Neural cell (in vitro differentiated cells): ENCODE measurements at regions not wholly inside any gene's neighbourhood (a gene's known extent, or its start where the extent isn't known, plus 50 kb on each side); places are given as distances from the start of the nearest gene placed in this dataset.
"Not testable (repeated sequence)": the region's sequence is repeated elsewhere in the genome, so short reads cannot be mapped to it uniquely, and the experiment has no call there.

Source experiments
- H2AFZ ChIP-seq: fragments of 200-600, 300-800 bp; sonication (generic), shearing (Covaris generic); 2 replicates; pipeline ENCODE4 v1.6.0; 2014; ENCODE audit warnings: low read depth, mild to moderate bottlenecking, antibody characterized with exemption, low read length, moderate library complexity
- H3F3A ChIP-seq: fragments of 200-600 bp; shearing (Covaris generic); 2 replicates; pipeline ENCODE4 v1.6.1; 2016; ENCODE audit warnings: mild to moderate bottlenecking, moderate library complexity, mixed read lengths, antibody characterized with exemption, low read length; ENCODE audit not compliant: insufficient read depth, poor library complexity, severe bottlenecking
- H3K27ac ChIP-seq: fragments of 200-600, 300-800 bp; sonication (generic), shearing (Covaris generic); 2 replicates; pipeline ENCODE4 v1.5.1; 2014; ENCODE audit warnings: mild to moderate bottlenecking, low read length, moderate library complexity
- H3K27me3 ChIP-seq: fragments of 300-800, 200-600 bp; sonication (generic), shearing (Covaris generic); 2 replicates; pipeline ENCODE4 v1.6.0; 2014; ENCODE audit warnings: mild to moderate bottlenecking, low read depth, low read length, moderate library complexity; ENCODE audit not compliant: insufficient read depth
- H3K36me3 ChIP-seq: fragments of 300-800, 200-600 bp; sonication (generic), shearing (Covaris generic); 2 replicates; pipeline ENCODE4 v1.5.1; 2014; ENCODE audit warnings: mild to moderate bottlenecking, antibody characterized with exemption, low read length, moderate library complexity; ENCODE audit not compliant: insufficient read depth
- H3K4me2 ChIP-seq: fragments of 300-800, 200-600 bp; sonication (generic), shearing (Covaris generic); 2 replicates; pipeline ENCODE4 v1.6.0; 2014; ENCODE audit warnings: mild to moderate bottlenecking, low read length
- H3K4me3 ChIP-seq: fragments of 300-800, 200-600 bp; sonication (generic), shearing (Covaris generic); 2 replicates; pipeline ENCODE4 v1.5.1; 2014; ENCODE audit warnings: mild to moderate bottlenecking, low read length, moderate library complexity
- H3K79me2 ChIP-seq: fragments of 200-600 bp; shearing (Covaris generic); replicated peaks from 2 replicates; pipeline ENCODE4 v1.6.0; 2014; ENCODE audit warnings: mild to moderate bottlenecking, low read length, moderate library complexity; ENCODE audit not compliant: insufficient read depth
- H3K9ac ChIP-seq: fragments of 300-800, 200-600 bp; sonication (generic), shearing (Covaris generic); 2 replicates; pipeline ENCODE4 v1.6.1; 2016; ENCODE audit warnings: mild to moderate bottlenecking, low read length, mixed read lengths
- H3K9me2 ChIP-seq: fragments of 200-600 bp; shearing (Covaris generic); 2 replicates; pipeline ENCODE4 v1.6.1; 2016; ENCODE audit warnings: mild to moderate bottlenecking, low read length, mixed read lengths; ENCODE audit not compliant: insufficient read depth
- H3K9me3 ChIP-seq: fragments of 200-600, 300-800 bp; sonication (generic), shearing (Covaris generic); 2 replicates; pipeline ENCODE4 v1.6.1; 2016; ENCODE audit warnings: mild to moderate bottlenecking, mixed run types, low read length, moderate library complexity, mixed read lengths
- H4K20me1 ChIP-seq: fragments of 200-600 bp; shearing (Covaris generic); 2 replicates; pipeline ENCODE4 v1.6.1; 2016; ENCODE audit warnings: mild to moderate bottlenecking, mixed run types; ENCODE audit not compliant: insufficient read depth
- EP300 ChIP-seq: fragments of 450-650 bp; conservative IDR thresholded peaks from 2 replicates; pipeline ENCODE4 v1.6.1; 2014; ENCODE audit warnings: antibody characterized with exemption, mild to moderate bottlenecking, moderate library complexity; ENCODE audit not compliant: poor library complexity, severe bottlenecking
- EZH2 ChIP-seq: fragments of 200-600, 300-800 bp; shearing (Covaris generic), sonication (generic); IDR thresholded peaks from 2 replicates; pipeline ENCODE4 v1.6.1; 2014; ENCODE audit warnings: antibody characterized with exemption, low read length, borderline replicate concordance, mild to moderate bottlenecking; ENCODE audit not compliant: insufficient read depth, poor library complexity, severe bottlenecking
- MXI1 ChIP-seq: fragments of 450-650 bp; conservative IDR thresholded peaks from 2 replicates; pipeline ENCODE4 v1.6.1; 2014; ENCODE audit warnings: antibody characterized with exemption, mild to moderate bottlenecking; ENCODE audit not compliant: poor library complexity, severe bottlenecking
- POLR2AphosphoS5 ChIP-seq: IDR thresholded peaks from 2 replicates; pipeline ENCODE4 v1.6.1; 2012
- RAD21 ChIP-seq: fragments of 450-650 bp; conservative IDR thresholded peaks from 2 replicates; pipeline ENCODE4 v1.6.1; 2014; ENCODE audit warnings: antibody characterized with exemption, mild to moderate bottlenecking, moderate library complexity
- SMC3 ChIP-seq: fragments of 450-650 bp; conservative IDR thresholded peaks from 2 replicates; pipeline ENCODE4 v1.6.1; 2014; ENCODE audit warnings: antibody characterized with exemption, mild to moderate bottlenecking, moderate library complexity; ENCODE audit not compliant: poor library complexity
- TAF1 ChIP-seq: IDR thresholded peaks from 2 replicates; pipeline ENCODE4 v1.6.1; 2012; ENCODE audit warnings: low read depth
- TF ChIP-seq, protein P1 (sequence below): IDR thresholded peaks from 2 replicates; pipeline ENCODE4 v1.6.1; 2012; ENCODE audit warnings: borderline replicate concordance
- TF ChIP-seq, protein P2 (sequence below): fragments of 450-650 bp; IDR thresholded peaks from 2 replicates; pipeline ENCODE4 v1.5.1; 2014; ENCODE audit warnings: antibody characterized with exemption, mild to moderate bottlenecking, moderate library complexity; ENCODE audit not compliant: poor library complexity, severe bottlenecking

DNA sequence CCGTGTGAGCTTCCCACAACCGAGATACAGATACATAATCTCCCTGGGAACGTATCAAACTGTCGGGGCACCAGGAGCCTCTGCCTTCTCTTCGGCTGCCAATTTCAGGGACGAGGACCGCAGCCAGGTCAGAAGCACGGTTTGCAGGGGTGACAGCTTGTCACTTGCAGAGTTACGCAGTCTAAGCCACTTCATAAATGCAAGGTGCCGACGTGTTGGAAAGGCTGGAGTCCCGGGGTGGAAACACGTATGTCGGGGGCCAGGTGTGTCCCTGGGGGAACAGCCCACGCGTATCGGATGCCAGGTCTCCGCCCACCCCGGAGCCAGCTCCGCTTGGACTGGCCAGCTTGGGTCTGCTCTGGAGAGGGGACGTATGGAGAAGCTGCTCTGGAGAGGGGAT is 76.3 kb upstream of the SHOX start:
- Histone ChIP-seq H3K9me3 (no peaks in the 10 kb centered on the region), H3K4me3 (no peak overlapping the region), H2AFZ (no peak overlapping the region), H3K79me2 (no peaks in the 10 kb centered on the region), H3K9ac (no peak overlapping the region), H3K4me2 (no peak overlapping the region), H3K27ac (no peak overlapping the region), H3K36me3 (no peaks in the 10 kb centered on the region), H3F3A (no peaks in the 10 kb centered on the region), H4K20me1 (no peaks in the 10 kb centered on the region), H3K9me2 (no peaks in the 10 kb centered on the region), H3K27me3 (no peaks in the 10 kb centered on the region)
- TF ChIP-seq TAF1 (no peak), EZH2 (no peak), MXI1 (no peak), EP300 (no peak), POLR2AphosphoS5 (no peak), SMC3 (no peak), RAD21 (no peak)
- TF ChIP-seq, protein P1, sequence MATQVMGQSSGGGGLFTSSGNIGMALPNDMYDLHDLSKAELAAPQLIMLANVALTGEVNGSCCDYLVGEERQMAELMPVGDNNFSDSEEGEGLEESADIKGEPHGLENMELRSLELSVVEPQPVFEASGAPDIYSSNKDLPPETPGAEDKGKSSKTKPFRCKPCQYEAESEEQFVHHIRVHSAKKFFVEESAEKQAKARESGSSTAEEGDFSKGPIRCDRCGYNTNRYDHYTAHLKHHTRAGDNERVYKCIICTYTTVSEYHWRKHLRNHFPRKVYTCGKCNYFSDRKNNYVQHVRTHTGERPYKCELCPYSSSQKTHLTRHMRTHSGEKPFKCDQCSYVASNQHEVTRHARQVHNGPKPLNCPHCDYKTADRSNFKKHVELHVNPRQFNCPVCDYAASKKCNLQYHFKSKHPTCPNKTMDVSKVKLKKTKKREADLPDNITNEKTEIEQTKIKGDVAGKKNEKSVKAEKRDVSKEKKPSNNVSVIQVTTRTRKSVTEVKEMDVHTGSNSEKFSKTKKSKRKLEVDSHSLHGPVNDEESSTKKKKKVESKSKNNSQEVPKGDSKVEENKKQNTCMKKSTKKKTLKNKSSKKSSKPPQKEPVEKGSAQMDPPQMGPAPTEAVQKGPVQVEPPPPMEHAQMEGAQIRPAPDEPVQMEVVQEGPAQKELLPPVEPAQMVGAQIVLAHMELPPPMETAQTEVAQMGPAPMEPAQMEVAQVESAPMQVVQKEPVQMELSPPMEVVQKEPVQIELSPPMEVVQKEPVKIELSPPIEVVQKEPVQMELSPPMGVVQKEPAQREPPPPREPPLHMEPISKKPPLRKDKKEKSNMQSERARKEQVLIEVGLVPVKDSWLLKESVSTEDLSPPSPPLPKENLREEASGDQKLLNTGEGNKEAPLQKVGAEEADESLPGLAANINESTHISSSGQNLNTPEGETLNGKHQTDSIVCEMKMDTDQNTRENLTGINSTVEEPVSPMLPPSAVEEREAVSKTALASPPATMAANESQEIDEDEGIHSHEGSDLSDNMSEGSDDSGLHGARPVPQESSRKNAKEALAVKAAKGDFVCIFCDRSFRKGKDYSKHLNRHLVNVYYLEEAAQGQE, result no peak
- TF ChIP-seq, protein P2, sequence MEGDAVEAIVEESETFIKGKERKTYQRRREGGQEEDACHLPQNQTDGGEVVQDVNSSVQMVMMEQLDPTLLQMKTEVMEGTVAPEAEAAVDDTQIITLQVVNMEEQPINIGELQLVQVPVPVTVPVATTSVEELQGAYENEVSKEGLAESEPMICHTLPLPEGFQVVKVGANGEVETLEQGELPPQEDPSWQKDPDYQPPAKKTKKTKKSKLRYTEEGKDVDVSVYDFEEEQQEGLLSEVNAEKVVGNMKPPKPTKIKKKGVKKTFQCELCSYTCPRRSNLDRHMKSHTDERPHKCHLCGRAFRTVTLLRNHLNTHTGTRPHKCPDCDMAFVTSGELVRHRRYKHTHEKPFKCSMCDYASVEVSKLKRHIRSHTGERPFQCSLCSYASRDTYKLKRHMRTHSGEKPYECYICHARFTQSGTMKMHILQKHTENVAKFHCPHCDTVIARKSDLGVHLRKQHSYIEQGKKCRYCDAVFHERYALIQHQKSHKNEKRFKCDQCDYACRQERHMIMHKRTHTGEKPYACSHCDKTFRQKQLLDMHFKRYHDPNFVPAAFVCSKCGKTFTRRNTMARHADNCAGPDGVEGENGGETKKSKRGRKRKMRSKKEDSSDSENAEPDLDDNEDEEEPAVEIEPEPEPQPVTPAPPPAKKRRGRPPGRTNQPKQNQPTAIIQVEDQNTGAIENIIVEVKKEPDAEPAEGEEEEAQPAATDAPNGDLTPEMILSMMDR, result no peak

DNA sequence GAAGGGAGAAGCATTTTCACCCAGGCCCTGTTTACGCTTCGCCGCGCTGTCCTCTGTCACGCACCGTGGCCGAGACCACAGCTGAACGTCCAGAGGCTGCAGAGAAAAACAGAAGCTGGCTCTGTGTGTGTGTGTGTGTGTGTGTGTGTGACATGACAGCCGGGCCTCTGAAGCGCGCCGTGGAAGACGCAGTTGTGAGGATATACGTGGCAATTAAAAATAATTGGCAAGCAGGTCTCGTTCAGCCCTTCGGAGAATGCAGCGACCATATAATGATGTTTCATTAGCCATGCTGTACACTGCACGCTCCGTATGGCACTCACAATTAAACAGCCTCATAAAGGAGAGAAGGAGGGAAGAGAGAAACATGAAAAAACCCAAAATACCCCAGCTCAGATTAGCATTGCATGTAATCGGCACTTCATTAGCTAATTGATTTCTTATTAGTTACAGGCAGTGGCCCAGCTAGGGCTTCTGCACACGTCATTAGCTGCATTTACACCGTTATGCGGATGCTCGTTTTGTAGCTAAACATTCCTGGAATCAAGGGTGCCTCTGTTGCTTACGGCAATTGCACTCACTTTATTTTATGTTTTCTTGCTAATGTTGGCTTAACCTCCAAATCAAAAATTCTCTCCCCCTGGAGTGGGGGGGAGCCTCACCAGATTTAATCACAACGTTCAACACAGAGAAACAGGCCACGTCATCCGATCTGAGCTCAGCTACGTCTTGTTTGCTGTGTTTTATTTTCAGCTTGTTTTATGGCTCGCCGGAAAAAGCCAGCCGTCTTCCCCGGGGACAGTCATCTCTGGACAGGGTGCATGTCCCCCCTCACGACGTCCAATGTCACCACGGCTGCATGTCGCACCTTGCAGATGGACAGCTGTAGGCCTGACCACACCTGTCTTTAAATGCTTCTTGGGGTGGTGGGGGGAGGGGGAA is 74.6 kb upstream of the SHOX start:
- H3K4me2 ChIP-seq, result no peak overlapping the region
- H3K9me3 ChIP-seq, result no peaks in the 10 kb centered on the region
- no peaks in the 10 kb centered on the region for H3K9me2 ChIP-seq
- no peaks in the 10 kb centered on the region for H3K27me3 ChIP-seq
- no peak for TF ChIP-seq EP300
- TF ChIP-seq, protein P1, result no peak
- TF ChIP-seq SMC3, result no peak
- no peak for TF ChIP-seq EZH2
- TF ChIP-seq, protein P2, result no peak
- no peaks in the 10 kb centered on the region for H3F3A ChIP-seq
- H3K36me3 ChIP-seq, result no peaks in the 10 kb centered on the region
- no peak overlapping the region for H3K27ac ChIP-seq
- no peaks in the 10 kb centered on the region for H4K20me1 ChIP-seq
- peak overlapping the region; percentile 36 for H3K9ac ChIP-seq
- peak overlapping the region; percentile 28 for H3K4me3 ChIP-seq
- H2AFZ ChIP-seq, result no peak overlapping the region
- H3K79me2 ChIP-seq, result no peaks in the 10 kb centered on the region

DNA sequence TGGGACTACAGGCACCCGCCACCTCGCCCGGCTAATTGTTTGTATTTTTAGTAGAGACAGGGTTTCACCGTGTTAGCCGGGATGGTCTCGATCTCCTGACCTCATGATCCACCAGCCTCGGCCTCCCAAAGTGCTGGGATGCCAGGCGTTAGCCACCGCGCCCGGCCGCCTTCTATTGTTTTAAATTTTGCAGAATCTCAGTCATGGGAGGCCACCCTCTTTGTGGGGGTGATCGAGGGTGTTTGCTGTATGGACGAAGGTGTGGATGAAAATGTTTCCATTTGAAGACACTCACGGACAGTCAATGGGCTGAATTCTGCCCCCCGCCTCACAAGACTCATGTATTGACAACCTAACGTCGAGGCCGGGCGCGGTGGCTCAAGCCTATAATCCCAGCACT is 73.0 kb upstream of the SHOX start:
- not testable (repeated sequence) for H3K79me2 ChIP-seq, H3K4me3 ChIP-seq, H3K27me3 ChIP-seq, H3K4me2 ChIP-seq, H3K9ac ChIP-seq, H3K27ac ChIP-seq, H3K9me3 ChIP-seq, H4K20me1 ChIP-seq, H2AFZ ChIP-seq, H3K36me3 ChIP-seq, H3K9me2 ChIP-seq, H3F3A ChIP-seq
